CD4-positive, alpha-beta T cell (primary cell): ENCODE measurements at regions not wholly inside any gene's neighbourhood (a gene's known extent, or its start where the extent isn't known, plus 50 kb on each side); places are given as distances from the start of the nearest gene placed in this dataset.

ENCODE experiments used
- ATAC-seq: fragments of 200-7000 bp; cut with Tn5 transposase; one replicate; pipeline ENCODE4 v1.10.0; 2022; ENCODE audit warnings: mild to moderate bottlenecking; ENCODE audit not compliant: poor library complexity
- CTCF ChIA-PET: fragments of 350-600 bp; sonication (Branson Sonifier 250); formaldehyde crosslinking; loops from one replicate; lab custom pipeline; 2021; ENCODE audit warnings: antibody characterized with exemption, inconsistent platforms; lab: Charles Lee
- POLR2A ChIA-PET: fragments of 350-600 bp; sonication (Branson Sonifier 250); formaldehyde crosslinking; loops from one replicate; lab custom pipeline; 2021; ENCODE audit warnings: antibody characterized with exemption, inconsistent platforms; lab: Charles Lee
- DNase-seq, 14 experiments: peaks; one replicate each; pipeline ENCODE4 v3.0.0-alpha.2; 2013 to 2020; ENCODE audit warnings: mixed read lengths in 2 of 14
- H3K27ac ChIP-seq, 2 donors: one replicate each; pipeline versions ENCODE4 v1.5.1 to v1.7.0; 2013; ENCODE audit warnings: low read length in 2 of 2, low read depth in 1 of 2, mild to moderate bottlenecking in 1 of 2
- H3K27me3 ChIP-seq, 2 experiments: 1 replicate in 1 of 2; 2 replicates in 1 of 2; pipeline versions ENCODE4 v1.6.1 to v1.7.0; 2013; ENCODE audit warnings: low read length in 2 of 2, control low read depth in 1 of 2, mild to moderate bottlenecking in 1 of 2, moderate library complexity in 1 of 2; ENCODE audit not compliant: insufficient read depth in 2 of 2, control insufficient read depth in 1 of 2
- H3K36me3 ChIP-seq: one replicate; pipeline ENCODE4 v1.6.1; 2013; ENCODE audit warnings: low read length, control low read depth; ENCODE audit not compliant: insufficient read depth
- H3K4me1 ChIP-seq: one replicate; pipeline ENCODE4 v1.6.1; 2013; ENCODE audit warnings: low read length, control low read depth; ENCODE audit not compliant: insufficient read depth
- H3K4me3 ChIP-seq: one replicate; pipeline ENCODE4 v1.5.1; 2013; ENCODE audit warnings: mild to moderate bottlenecking, low read length, moderate library complexity
- H3K9me3 ChIP-seq, 2 experiments: 1 replicate in 1 of 2; 2 replicates in 1 of 2; pipeline versions ENCODE4 v1.6.1 to v1.7.0; 2013; ENCODE audit warnings: low read length in 2 of 2, mild to moderate bottlenecking in 2 of 2, control low read depth in 1 of 2, moderate library complexity in 1 of 2; ENCODE audit not compliant: control insufficient read depth in 1 of 2, insufficient read depth in 1 of 2
- H3K27ac Mint-ChIP-seq: one replicate; pipeline ENCODE4 v1.8.0; 2020; ENCODE audit warnings: mixed read lengths
- H3K27me3 Mint-ChIP-seq: one replicate; pipeline ENCODE4 v1.8.0; 2021; ENCODE audit warnings: mixed read lengths
- H3K36me3 Mint-ChIP-seq: one replicate; pipeline ENCODE4 v1.8.0; 2021; ENCODE audit warnings: low read depth, mixed read lengths
- H3K4me1 Mint-ChIP-seq: one replicate; pipeline ENCODE4 v1.8.0; 2021; ENCODE audit warnings: low read depth, mixed read lengths
- H3K4me3 Mint-ChIP-seq: one replicate; pipeline ENCODE4 v1.8.0; 2020; ENCODE audit warnings: mild to moderate bottlenecking, mixed read lengths
- H3K9me3 Mint-ChIP-seq: one replicate; pipeline ENCODE4 v1.8.0; 2020; ENCODE audit warnings: mixed read lengths
- CTCF ChIP-seq: fragments of 200-600 bp; IDR thresholded peaks from one replicate; pipeline ENCODE4 v1.8.0; 2022; ENCODE audit warnings: antibody characterized with exemption, mild to moderate bottlenecking
- intact Hi-C, 2 experiments: fragments of 100-400 bp; cut with DNase I in 1 of 2; cut with micrococcal nuclease in 1 of 2; formaldehyde crosslinking; loops; one replicate each; pipeline versions ENCODE4 v1.15.1 to v1.9.0; 2023 to 2025; cut with DNase I, micrococcal nuclease

GRCh38 chr3:30399394-30400181 lies 206.8 kb upstream of the TGFBR2 start:
- Histone ChIP-seq H3K4me1 (no peaks in the 10 kb centered on the region), H3K27me3 (no peaks in the 10 kb centered on the region), H3K36me3 (no peaks in the 10 kb centered on the region), H3K9me3 (no peaks in the 10 kb centered on the region), H3K4me3 (no peak overlapping the region), H3K27ac (no peak overlapping the region)
- Mint-ChIP-seq H3K27ac (no peak overlapping the region), H3K4me3 (no peak overlapping the region), H3K4me1 (peaks cover 20% of the 10 kb centered on the region), H3K9me3 (no peaks in the 10 kb centered on the region), H3K27me3 (no peaks in the 10 kb centered on the region), H3K36me3 (no peaks in the 10 kb centered on the region)
- ATAC-seq (no peak), DNase-seq (no peak)
- intact Hi-C loops, result no loop called here
- POLR2A ChIA-PET, result no interaction called here
- CTCF ChIA-PET, result no interaction called here
- TF ChIP-seq CTCF, result no peak

GRCh38 chr3:30400926-30401325 lies 205.5 kb upstream of the TGFBR2 start:
- Mint-ChIP-seq H3K36me3 (no peaks in the 10 kb centered on the region), H3K27me3 (no peaks in the 10 kb centered on the region), H3K27ac (no peak overlapping the region), H3K4me3 (no peak overlapping the region), H3K9me3 (no peaks in the 10 kb centered on the region), H3K4me1 (peaks cover 20% of the 10 kb centered on the region)
- ChIA-PET POLR2A (no interaction called here), CTCF (no interaction called here)
- H3K27me3 ChIP-seq, result no peaks in the 10 kb centered on the region
- no peaks in the 10 kb centered on the region for H3K4me1 ChIP-seq
- DNase-seq (no peak), ATAC-seq (no peak)
- intact Hi-C loops, result no loop called here
- TF ChIP-seq CTCF, result no peak
- no peak overlapping the region for H3K4me3 ChIP-seq
- H3K9me3 ChIP-seq, result no peaks in the 10 kb centered on the region
- H3K27ac ChIP-seq, result no peak overlapping the region
- no peaks in the 10 kb centered on the region for H3K36me3 ChIP-seq

- intact Hi-C loops, result no loop called here
- Mint-ChIP-seq H3K36me3 (no peaks in the 10 kb centered on the region), H3K4me1 (peaks cover 20% of the 10 kb centered on the region), H3K27me3 (no peaks in the 10 kb centered on the region), H3K27ac (no peak overlapping the region), H3K4me3 (no peak overlapping the region), H3K9me3 (no peaks in the 10 kb centered on the region)
- no peaks in the 10 kb centered on the region for H3K27me3 ChIP-seq
- no peak for TF ChIP-seq CTCF
- DNase-seq (no peak), ATAC-seq (no peak)
- H3K9me3 ChIP-seq, result no peaks in the 10 kb centered on the region
- no peaks in the 10 kb centered on the region for H3K4me1 ChIP-seq
- H3K27ac ChIP-seq, result no peak overlapping the region
- H3K36me3 ChIP-seq, result no peaks in the 10 kb centered on the region
- ChIA-PET CTCF (no interaction called here), POLR2A (no interaction called here)
- H3K4me3 ChIP-seq, result no peak overlapping the region
Measured at GRCh38 chr3:30401971-30402370, 204.4 kb upstream of the TGFBR2 start.
